HUES48 (cell line): ENCODE measurements at regions not wholly inside any gene's neighbourhood (a gene's known extent, or its start where the extent isn't known, plus 50 kb on each side); places are given as distances from the start of the nearest gene placed in this dataset.

ENCODE experiments used
- H3K27ac ChIP-seq: one replicate; pipeline ENCODE4 v1.7.0; 2013; ENCODE audit warnings: low read depth, low read length, inconsistent platforms
- H3K27me3 ChIP-seq: 2 replicates; pipeline ENCODE4 v1.6.1; 2013; ENCODE audit warnings: mild to moderate bottlenecking, low read length; ENCODE audit not compliant: control insufficient read depth, insufficient read depth
- H3K36me3 ChIP-seq: 2 replicates; pipeline ENCODE4 v1.6.1; 2013; ENCODE audit warnings: low read length; ENCODE audit not compliant: control insufficient read depth, insufficient read depth
- H3K4me1 ChIP-seq: 2 replicates; pipeline ENCODE4 v1.6.1; 2013; ENCODE audit warnings: mild to moderate bottlenecking, low read length; ENCODE audit not compliant: control insufficient read depth, insufficient read depth
- H3K4me3 ChIP-seq: 2 replicates; pipeline ENCODE4 v1.5.1; 2013; ENCODE audit warnings: mild to moderate bottlenecking, low read depth, low read length
- H3K9ac ChIP-seq: 2 replicates; pipeline ENCODE4 v1.6.1; 2013; ENCODE audit warnings: mild to moderate bottlenecking, low read depth, low read length, moderate library complexity
- H3K9me3 ChIP-seq: 2 replicates; pipeline ENCODE4 v1.6.1; 2013; ENCODE audit warnings: low read length; ENCODE audit not compliant: control insufficient read depth, insufficient read depth

- H3K9ac ChIP-seq = no peak overlapping the region
- H3K27ac ChIP-seq = no peak overlapping the region
- no peaks in the 10 kb centered on the region for H3K9me3 ChIP-seq
Observed at GRCh38 chr5:165594693-165595092, 2089.3 kb downstream of the MAT2B start.

GRCh38 chr5:165602529-165602928 is 2097.1 kb downstream of the MAT2B start:
- H3K9me3 ChIP-seq = no peaks in the 10 kb centered on the region

More at GRCh38 chr5:165594693-165595092, 2089.3 kb downstream of the MAT2B start:
- H3K4me1 ChIP-seq = no peaks in the 10 kb centered on the region; the same call in 1 of the 2 replicates
- no peak overlapping the region for H3K4me3 ChIP-seq
- H3K27me3 ChIP-seq = no peaks in the 10 kb centered on the region
- H3K36me3 ChIP-seq = no peaks in the 10 kb centered on the region

GRCh38 chr5:165607026-165607425 is 2101.6 kb downstream of the MAT2B start:
- no peaks in the 10 kb centered on the region for H3K27me3 ChIP-seq
- H3K4me1 ChIP-seq = no peaks in the 10 kb centered on the region
- no peak overlapping the region for H3K9ac ChIP-seq
- H3K27ac ChIP-seq = no peak overlapping the region
- H3K4me3 ChIP-seq = no peak overlapping the region
- no peaks in the 10 kb centered on the region for H3K9me3 ChIP-seq
- no peaks in the 10 kb centered on the region for H3K36me3 ChIP-seq

More at GRCh38 chr5:165602529-165602928, 2097.1 kb downstream of the MAT2B start:
- Histone ChIP-seq H3K4me3 (no peak overlapping the region), H3K27me3 (no peaks in the 10 kb centered on the region), H3K27ac (no peak overlapping the region), H3K36me3 (no peaks in the 10 kb centered on the region), H3K9ac (no peak overlapping the region), H3K4me1 (no peaks in the 10 kb centered on the region)

DNA sequence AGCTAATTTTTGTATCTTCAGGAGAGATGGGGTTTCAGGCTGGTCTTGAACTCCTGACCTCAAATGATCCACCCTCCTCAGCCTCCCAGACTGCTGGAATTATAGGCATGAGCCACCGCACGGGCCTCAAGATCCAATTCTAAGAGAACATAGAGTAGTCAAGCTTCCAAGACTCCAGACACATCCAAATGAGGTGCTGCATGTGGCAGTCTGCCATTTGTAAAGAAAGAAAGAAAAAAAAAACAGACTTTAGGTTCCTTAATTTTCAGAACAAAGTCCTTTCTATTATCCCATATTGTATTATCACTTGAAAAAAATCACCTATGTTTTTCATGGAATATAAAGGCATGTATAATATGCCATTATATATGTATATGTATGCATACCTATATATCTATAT is 2104.5 kb downstream of the MAT2B start:
- Histone ChIP-seq H3K4me3 (no peak overlapping the region), H3K9ac (no peak overlapping the region), H3K27me3 (no peaks in the 10 kb centered on the region), H3K9me3 (no peaks in the 10 kb centered on the region), H3K36me3 (no peaks in the 10 kb centered on the region), H3K4me1 (no peaks in the 10 kb centered on the region), H3K27ac (no peak overlapping the region)

DNA sequence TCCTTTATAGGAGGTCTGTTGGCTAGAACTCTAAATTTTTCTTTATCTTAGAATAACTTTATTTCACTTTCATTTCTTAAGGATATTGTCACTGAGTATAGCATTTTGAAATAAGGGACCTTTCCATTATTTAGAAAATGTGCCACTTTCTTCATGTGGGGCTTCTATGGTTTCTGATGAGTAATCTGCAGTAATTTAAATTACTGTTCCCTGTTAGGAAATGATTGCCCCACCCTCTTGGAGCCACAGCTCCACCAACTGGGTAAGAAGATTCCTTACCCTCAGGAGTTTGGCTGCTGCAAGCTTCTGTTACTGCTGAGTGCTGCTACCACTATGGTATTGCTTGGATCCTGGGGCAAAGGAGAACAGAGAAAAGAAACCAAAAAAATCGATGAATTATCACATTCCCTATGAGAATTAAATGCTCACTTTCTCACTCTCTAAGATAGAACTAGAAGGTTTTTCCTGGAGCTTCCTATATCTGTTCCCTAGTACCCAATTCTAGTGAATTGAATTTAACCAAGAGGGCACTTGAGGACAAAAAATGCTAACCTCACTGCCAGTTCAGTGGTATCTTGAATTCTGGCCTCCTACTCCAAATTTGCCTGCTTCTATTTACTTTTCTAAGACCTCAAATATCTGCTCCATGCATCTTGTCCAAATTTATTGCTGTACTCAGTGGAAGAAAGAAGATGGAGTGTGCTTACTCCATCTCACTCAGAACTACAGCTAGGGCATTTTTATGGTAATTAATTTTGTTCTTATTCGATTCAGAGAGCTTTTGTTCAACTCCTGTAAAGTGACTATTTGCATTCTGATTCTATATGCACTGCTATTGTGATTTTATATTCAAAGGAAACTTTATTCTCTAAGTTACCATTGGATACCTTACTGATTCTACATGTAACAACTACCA is 2111.3 kb downstream of the MAT2B start:
- Histone ChIP-seq H3K9ac (no peak overlapping the region), H3K27me3 (no peaks in the 10 kb centered on the region), H3K36me3 (no peaks in the 10 kb centered on the region), H3K9me3 (no peaks in the 10 kb centered on the region), H3K4me3 (no peak overlapping the region), H3K27ac (peak overlapping the region; percentile 39), H3K4me1 (peaks cover 16% of the 10 kb centered on the region)

GRCh38 chr5:165617491-165617890 is 2112.1 kb downstream of the MAT2B start:
- H3K27ac ChIP-seq = peak overlapping the region; percentile 39
- H3K4me1 ChIP-seq = peaks cover 16% of the 10 kb centered on the region
- no peak overlapping the region for H3K4me3 ChIP-seq
- no peaks in the 10 kb centered on the region for H3K9me3 ChIP-seq
- no peaks in the 10 kb centered on the region for H3K36me3 ChIP-seq
- no peak overlapping the region for H3K9ac ChIP-seq
- no peaks in the 10 kb centered on the region for H3K27me3 ChIP-seq

- Histone ChIP-seq H3K4me3 (no peak overlapping the region), H3K4me1 (peaks cover 16% of the 10 kb centered on the region), H3K9ac (no peak overlapping the region), H3K27ac (no peak overlapping the region), H3K36me3 (no peaks in the 10 kb centered on the region), H3K9me3 (no peaks in the 10 kb centered on the region), H3K27me3 (no peaks in the 10 kb centered on the region)
Observed at GRCh38 chr5:165620394-165620793, 2115.0 kb downstream of the MAT2B start.

DNA sequence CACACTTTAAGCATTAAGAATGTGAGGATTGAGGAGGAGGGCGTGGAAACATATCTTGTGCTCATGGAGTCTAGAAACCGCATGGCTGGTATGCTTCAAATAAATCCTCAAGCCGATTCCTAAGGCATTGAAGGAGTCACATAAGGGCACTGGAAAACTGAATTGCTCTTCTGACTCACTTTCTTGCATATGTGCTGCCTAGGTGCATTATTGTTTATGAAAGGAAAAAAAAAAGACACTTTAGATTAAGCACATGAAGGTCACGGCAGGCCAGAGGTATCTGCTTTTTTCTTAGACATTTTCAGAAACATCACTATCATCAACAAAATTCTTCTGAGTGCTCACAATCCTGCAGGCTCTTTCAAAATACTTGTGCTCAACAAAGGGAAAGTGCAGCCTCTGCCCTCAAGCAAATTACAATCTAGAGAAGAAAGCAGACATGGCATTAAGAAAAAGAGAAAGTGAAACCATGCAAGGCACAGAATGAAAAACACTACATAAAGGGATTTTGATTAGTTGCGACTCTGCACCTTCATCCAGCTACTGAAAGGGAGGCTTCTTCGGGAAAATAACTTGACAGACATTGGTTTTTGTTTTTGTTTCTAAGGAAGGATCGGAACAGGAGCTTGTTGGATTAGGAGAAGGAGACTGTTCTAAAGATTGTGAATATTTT is 2117.6 kb downstream of the MAT2B start:
- no peak overlapping the region for H3K27ac ChIP-seq
- no peaks in the 10 kb centered on the region for H3K36me3 ChIP-seq
- H3K9me3 ChIP-seq = no peaks in the 10 kb centered on the region
- no peak overlapping the region for H3K9ac ChIP-seq
- H3K27me3 ChIP-seq = no peaks in the 10 kb centered on the region
- no peak overlapping the region for H3K4me3 ChIP-seq
- no peaks in the 10 kb centered on the region for H3K4me1 ChIP-seq

- Histone ChIP-seq H3K9me3 (no peaks in the 10 kb centered on the region), H3K4me3 (no peak overlapping the region), H3K27ac (no peak overlapping the region), H3K36me3 (no peaks in the 10 kb centered on the region), H3K4me1 (no peaks in the 10 kb centered on the region), H3K27me3 (no peaks in the 10 kb centered on the region), H3K9ac (no peak overlapping the region)
Observed at GRCh38 chr5:165624166-165624946, 2118.9 kb downstream of the MAT2B start.

DNA sequence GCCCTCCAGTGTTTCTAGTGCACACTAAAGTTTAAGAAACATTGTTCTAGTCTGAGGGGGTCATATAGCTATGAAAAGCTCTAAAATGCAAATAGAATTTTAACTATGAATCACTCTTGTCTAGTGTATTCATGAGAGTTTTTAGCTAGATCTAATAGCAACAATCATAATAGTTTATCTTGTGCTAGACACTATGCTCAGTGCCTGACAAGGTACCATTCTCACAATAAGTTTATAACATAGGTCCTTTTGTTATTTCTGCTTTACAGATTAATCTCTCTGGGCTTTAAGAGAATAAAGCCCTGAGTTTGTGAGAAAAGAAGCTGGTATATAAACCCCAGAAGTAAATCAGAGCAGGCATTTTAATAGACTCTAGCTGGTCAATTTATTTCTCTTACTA is 2120.7 kb downstream of the MAT2B start:
- Histone ChIP-seq H3K27me3 (no peaks in the 10 kb centered on the region), H3K4me1 (peaks cover 7% of the 10 kb centered on the region), H3K36me3 (no peaks in the 10 kb centered on the region), H3K9me3 (no peaks in the 10 kb centered on the region), H3K9ac (no peak overlapping the region), H3K27ac (no peak overlapping the region), H3K4me3 (no peak overlapping the region)
